GM13976 (cell line): ENCODE measurements at regions not wholly inside any gene's neighbourhood (a gene's known extent, or its start where the extent isn't known, plus 50 kb on each side); places are given as distances from the start of the nearest gene placed in this dataset.

Experiments
- DNase-seq: peaks from one replicate; pipeline ENCODE4 v3.0.0; 2012; ENCODE audit warnings: low spot score
- in situ Hi-C: fragments of 300-500 bp; cut with MboI; formaldehyde crosslinking; loops from one replicate; pipeline ENCODE4 v1.12.0; 2022; ENCODE audit warnings: low sequenced_read_pairs, mixed read lengths, inconsistent platforms; ENCODE audit not compliant: unreplicated experiment
- TF ChIP-seq, protein P1 (sequence below): IDR thresholded peaks from 2 replicates; pipeline ENCODE4 v1.5.1; 2012; ENCODE audit warnings: borderline replicate concordance, mild to moderate bottlenecking; ENCODE audit not compliant: insufficient read depth; ENCODE audit errors: extremely low read depth, missing control alignments, control extremely low read depth

DNA sequence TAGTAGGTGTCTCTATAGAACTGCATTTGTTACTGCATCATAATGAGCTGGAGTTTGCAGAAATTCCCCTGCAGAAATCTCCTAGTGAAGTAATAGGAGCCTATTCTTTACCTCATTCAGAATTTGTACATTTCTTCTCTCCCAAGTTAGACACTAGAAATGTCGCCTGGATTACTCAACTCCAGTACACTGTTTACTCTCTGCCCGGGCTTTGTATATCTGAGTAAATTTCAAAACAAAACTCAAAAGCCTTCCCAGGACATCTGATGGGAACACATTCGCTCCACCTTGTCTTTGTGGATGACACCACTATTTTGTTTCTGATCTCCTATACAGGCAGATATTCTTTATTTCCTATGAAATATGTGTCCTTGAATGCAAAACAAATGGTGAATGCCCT, 76.8 kb downstream of the POU3F3 start:
- TF ChIP-seq, protein P1, sequence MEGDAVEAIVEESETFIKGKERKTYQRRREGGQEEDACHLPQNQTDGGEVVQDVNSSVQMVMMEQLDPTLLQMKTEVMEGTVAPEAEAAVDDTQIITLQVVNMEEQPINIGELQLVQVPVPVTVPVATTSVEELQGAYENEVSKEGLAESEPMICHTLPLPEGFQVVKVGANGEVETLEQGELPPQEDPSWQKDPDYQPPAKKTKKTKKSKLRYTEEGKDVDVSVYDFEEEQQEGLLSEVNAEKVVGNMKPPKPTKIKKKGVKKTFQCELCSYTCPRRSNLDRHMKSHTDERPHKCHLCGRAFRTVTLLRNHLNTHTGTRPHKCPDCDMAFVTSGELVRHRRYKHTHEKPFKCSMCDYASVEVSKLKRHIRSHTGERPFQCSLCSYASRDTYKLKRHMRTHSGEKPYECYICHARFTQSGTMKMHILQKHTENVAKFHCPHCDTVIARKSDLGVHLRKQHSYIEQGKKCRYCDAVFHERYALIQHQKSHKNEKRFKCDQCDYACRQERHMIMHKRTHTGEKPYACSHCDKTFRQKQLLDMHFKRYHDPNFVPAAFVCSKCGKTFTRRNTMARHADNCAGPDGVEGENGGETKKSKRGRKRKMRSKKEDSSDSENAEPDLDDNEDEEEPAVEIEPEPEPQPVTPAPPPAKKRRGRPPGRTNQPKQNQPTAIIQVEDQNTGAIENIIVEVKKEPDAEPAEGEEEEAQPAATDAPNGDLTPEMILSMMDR = no peak
- DNase-seq = no peak
- in situ Hi-C loops = no loop called here

DNA sequence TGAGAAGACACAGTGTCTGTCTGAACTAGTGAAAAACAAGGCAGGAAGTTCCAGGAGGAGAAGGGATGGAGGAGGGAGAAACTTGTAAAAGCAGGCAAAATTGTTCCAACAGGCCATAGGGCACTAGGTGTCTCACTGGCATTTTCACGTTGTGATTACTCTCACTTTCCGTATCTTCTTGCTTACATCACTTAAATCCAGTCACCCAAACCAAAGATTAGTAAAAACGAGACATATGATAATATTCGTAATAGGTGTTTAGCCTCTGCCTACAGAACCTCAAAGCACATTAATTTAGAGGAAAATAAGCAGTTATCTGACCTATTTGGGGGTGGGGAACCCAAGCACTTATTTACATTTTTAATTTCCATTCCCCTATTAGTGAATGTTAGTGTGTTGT, 78.3 kb downstream of the POU3F3 start:
- TF ChIP-seq, protein P1 = no peak
- in situ Hi-C loops = no loop called here
- no peak for DNase-seq

GRCh38 chr2:104933151-104933917, 79.4 kb downstream of the POU3F3 start:
- DNase-seq = no peak
- TF ChIP-seq, protein P1 = no peak
- in situ Hi-C loops = no loop called here

- DNase-seq = no peak
- in situ Hi-C loops = no loop called here
- TF ChIP-seq, protein P1 = no peak
These were observed 82.6 kb downstream of the POU3F3 start for GRCh38 chr2:104936527-104936926.

- in situ Hi-C loops = no loop called here
- TF ChIP-seq, protein P1 = no peak
- peak; percentile 53 for DNase-seq
These were observed 84.5 kb downstream of the POU3F3 start for GRCh38 chr2:104938231-104938941.

DNA sequence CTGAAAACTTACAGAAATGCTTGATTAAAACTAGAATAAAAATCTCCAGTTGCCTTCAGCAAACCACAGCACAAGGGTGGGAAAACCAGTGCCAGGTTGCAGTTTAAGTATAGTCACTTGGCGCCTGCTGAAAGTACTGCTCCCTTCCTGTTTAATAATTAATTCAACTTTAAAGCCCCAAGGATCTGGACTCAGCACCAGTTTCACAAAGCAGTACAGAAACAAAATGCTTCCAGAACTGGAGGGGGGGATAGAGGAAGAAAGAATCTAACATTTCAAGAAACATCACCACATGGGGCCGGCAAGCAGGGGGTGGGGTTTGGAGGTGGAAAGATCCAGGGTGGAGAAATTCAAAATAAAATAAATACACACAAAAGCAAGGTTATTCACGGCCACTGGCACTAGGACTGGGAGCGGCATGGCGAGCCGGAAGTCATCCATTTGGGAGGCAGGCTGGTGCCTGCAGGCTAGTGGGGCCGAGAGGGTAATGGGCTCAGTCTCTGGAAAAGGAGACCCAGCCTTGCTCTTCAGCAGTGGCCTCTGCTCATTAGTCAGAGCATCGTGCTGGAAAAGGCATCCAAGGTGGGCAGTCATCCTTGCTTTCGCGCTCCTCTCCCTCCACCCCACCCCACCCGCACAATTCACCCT, 85.8 kb downstream of the POU3F3 start:
- TF ChIP-seq, protein P1 = no peak
- in situ Hi-C loops = no loop called here

More for the DNA sequence above, 85.8 kb downstream of the POU3F3 start:
- DNase-seq = no peak
